ENCODE measurements at regions not wholly inside any gene's neighbourhood (a gene's known extent, or its start where the extent isn't known, plus 50 kb on each side); places are given as distances from the start of the nearest gene placed in this dataset.
A peak's percentile ranks its signal among the peaks of the same experiment; 100 is the strongest.

- DNase-seq: no peak
Observed at GRCh38 chr9:97747201-97747965, 50.2 kb upstream of the XPA start.

- DNase-seq: no peak
Observed at GRCh38 chr9:97748525-97748924, 51.4 kb upstream of the XPA start.

DNA sequence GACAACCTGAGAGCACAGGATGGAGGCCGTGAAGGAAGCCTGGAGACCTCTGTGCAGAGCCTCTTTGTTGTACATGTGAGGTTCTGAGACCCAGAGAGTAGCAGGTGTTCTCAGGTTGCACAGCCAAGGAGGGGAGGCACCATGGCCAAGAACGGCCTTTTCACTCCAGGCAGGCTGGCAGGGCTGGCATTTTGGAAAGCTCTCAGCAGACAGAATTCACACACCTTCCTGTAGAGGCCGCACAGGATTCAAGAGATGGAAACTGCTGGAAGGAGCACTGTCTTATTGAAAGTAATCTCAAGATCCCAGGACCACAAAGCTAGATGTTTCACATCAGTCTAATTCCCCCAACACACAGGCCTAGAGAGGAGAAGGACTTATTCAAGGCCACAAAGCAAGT lies 52.8 kb upstream of the XPA start:
- no peak for DNase-seq

GRCh38 chr9:97751531-97751930 lies 54.4 kb upstream of the XPA start:
- DNase-seq: no peak

DNA sequence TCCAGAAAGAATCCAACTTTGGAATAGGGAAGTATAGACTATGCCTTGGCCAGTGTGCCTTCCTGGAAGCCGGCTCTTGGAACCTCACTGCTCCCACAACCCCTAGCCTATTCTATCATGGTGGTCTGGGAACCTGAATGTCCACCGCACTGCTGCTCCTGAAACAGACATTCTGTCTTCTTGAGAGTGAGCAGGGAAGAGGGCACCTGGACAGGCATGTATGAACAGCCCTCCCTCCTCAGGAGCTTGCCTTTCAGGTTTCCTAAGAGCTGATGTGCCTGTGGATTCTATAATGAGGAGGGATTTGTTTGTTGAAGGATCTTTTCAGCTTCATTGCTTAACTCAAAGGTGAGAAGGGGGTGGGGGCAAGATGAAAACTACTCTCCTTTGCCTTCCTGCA lies 55.1 kb upstream of the XPA start:
- DNase-seq: no peak

GRCh38 chr9:97753364-97753763 lies 56.2 kb upstream of the XPA start:
- DNase-seq: no peak

DNA sequence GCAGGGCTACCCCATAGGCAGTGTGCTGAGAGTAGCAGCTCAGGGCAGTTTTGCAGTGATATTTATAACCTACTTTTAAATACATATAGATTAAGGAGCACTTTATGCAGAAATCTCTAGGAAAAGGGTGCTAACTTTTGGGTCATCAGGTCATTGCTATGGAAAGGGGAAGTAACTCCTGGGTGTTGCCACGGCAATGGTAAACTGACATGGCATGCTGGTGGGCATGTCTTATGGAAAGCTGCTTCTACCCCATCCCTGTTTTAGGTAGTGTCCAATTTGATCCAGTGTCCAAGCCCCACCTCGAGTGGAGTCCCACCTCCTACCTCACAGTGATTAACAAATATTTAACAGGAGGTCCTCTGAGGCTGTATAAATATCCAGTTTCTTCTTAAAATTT lies 56.8 kb upstream of the XPA start:
- DNase-seq: no peak

DNA sequence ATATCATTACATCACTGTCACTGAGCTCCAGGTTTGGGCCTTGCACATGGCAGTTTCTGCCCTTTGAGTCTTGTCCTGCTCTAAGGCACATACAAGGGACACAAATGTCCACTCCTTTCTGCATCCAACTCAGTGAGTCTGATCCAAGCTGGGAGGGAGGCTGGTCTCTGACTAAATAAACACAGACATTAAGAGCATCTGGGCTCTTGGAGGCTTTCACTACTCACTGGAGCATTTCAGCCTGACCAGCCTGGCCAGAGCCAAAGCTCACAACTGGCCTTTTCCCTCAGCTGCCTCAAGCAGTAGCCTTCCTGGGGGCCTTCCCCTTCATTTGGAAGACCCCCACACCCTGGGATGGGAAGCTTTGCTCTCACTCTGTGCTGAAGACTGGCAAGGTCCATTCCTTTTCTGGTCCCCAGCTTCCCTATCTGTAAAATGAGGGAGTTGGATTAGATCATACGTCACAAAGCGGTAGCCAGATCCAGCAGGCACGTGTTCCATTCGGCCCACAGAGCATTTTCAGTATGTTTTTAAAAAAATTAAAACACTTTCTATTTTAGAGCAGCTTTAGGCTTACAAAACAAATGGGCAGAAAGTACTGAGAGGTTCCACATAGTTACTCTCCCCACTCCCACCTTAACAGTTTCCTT lies 58.6 kb upstream of the XPA start:
- DNase-seq: no peak

- no peak for DNase-seq
Observed at GRCh38 chr9:97756991-97757390, 59.9 kb upstream of the XPA start.

DNA sequence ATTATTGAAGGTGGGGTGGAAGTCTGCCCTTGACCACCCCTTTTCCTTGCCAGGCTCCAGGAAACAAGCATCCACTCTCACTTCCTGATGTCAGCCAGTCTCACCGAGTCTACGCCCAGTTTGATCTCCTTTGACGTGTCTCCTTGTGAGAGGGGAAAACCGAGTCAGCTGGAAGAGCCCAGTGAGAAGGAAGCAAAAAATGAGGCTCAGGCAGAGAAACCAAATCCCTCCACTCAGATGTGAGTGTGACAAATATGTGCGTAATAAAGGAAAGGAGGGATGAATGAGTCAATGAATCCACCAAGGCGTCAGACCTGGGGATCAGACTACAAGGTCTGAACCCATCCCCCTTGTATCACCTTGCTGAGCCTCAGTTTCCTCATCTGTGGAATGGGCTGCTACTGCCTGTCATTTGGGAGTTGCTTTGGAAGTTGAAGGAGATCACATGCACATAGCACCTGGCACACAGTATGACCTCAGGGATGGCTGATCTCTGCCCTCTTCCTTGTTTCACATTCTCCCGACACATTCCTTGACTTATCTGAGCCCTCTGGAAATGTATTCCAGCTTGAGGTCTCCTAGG lies 61.3 kb upstream of the XPA start:
- no peak for DNase-seq

- DNase-seq: no peak
Observed at GRCh38 chr9:97759581-97760288, 62.6 kb upstream of the XPA start.

GRCh38 chr9:97761056-97761598 lies 64.0 kb upstream of the XPA start:
- DNase-seq: no peak

GRCh38 chr9:97761879-97762278 lies 64.7 kb upstream of the XPA start:
- no peak for DNase-seq

DNA sequence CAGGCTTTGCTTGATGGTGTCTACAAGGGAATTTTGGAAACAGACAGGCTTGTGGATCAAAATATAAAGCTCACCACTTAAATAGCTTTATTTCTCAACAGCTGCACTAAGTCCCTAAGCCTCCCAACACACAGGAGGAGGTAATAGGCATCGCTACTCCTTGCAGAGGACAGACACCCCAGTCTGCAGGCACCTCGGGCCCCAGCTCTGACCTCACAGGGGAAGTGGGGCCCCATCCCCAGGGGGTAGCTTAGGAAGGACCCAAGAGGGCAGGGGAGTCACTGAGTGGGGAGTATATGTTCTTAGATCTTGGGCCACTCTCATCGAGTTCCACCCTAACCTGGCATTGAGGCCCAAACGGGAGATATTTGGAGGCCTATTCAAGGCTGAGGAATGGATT lies 66.7 kb upstream of the XPA start:
- no peak for DNase-seq

- no peak for DNase-seq
Observed at GRCh38 chr9:97766092-97766491, 69.0 kb upstream of the XPA start.

DNA sequence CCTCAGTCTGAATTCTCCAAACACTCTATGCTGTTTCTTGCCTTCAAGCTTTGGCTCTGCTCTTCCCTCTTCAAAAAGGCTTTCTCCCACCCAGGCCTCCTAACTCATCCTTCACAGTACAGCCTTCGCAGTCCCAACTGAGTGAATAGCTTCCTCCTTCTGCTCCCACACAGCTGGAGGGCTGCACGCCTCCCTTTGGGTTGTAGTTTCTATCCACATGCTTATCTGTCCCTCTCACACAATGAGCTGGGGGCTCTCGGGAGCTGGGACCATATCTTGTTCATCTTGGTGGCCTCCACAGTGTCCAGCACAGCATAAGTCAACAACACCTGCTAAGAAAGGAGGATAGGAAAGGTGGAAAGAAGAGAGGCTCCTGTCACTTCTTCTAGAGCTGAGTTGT lies 69.5 kb upstream of the XPA start:
- no peak for DNase-seq

GRCh38 chr9:97767891-97768290 lies 70.8 kb upstream of the XPA start:
- DNase-seq: no peak

DNA sequence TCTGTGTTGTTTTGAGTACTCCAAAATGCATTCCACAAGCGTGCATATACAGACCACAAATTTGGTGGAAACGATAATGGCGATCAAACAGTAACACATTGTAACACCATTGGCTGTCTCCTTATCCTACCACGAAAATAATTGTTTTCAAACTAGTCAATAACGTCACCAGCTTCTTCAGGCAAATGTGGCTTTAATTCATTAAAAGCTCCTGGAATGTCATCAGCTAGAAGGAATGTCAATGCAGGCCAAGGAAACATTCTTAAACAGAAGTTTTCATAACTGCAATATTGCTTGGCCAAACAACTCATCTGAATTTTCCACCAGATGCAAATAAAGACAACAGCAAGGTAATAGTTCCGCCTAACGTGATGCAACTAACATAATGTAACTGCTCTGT lies 71.6 kb upstream of the XPA start:
- no peak for DNase-seq

- DNase-seq: no peak
Observed at GRCh38 chr9:97769208-97769607, 72.1 kb upstream of the XPA start.

DNA sequence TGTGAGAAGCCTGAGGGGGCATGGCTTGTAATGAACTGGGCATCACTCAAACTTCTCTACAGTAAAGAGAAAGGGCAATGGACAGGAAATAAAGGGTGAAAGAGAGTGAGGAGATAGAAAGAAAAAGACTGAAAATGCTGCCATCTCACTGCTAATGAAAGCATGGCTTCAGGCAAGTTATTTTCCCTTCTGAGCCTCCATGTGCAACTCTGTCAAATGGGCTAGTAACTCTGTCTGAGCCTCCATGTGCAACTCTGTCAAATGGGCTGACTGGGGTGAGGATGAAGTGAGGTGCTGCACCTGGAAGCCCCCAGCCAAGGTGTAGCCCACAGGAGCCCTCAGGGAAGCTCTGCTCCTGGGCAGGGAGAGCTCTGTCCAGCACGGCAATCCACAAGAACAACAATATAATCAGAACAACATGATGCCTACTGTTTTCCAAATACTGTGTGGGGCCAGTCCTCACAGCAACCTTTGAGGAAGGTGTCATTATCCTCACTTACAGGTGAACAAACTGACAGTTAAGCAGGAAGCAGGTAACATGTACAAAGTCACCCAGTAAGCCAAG lies 73.8 kb upstream of the XPA start:
- no peak for DNase-seq

DNA sequence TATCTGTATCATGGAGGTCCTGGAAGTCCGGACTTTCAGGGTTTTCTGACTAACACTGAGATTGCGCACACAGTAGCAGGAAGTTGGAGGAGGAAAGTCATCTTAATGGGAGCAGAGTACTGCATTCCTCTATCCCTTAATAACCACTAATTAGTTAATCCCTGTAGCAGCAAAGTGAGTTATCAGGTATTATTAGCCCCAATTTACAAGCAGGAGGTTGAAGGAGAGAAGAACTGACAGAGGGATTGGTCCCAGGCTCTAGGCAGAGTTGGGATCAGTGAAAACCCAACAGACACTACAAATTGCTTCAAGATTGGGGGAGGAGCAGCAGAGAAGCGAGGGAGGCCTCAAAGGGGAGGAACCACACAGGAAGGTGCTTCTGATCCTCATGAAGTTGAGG lies 74.5 kb upstream of the XPA start:
- peak; percentile 40 for DNase-seq

GRCh38 chr9:97772145-97772544 lies 75.0 kb upstream of the XPA start:
- DNase-seq: no peak

DNA sequence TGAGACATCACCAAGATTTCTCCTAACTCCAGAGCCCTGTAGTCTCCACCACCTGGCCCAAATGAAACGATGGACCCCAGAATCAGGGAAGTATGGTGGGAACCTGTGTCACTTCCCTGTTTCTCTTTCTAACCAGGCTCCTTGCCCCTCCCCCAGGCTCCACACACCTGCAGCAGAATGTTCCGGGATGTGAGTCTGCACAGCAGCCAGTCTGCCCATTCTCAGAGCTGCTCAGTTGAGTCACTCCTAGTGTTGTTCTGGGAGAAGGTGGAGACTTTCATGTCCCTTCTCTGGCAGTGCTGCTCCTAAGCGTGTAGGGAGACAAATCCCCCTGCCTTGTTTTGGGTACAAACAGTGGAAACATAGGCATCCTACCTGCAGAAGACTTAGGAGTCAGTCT lies 76.0 kb upstream of the XPA start:
- DNase-seq: no peak

Data from NCI-H82 (cell line).